ENCODE measurements at regions not wholly inside any gene's neighbourhood (a gene's known extent, or its start where the extent isn't known, plus 50 kb on each side); places are given as distances from the start of the nearest gene placed in this dataset.

GRCh38 chr2:4618630-4619228 lies 915.4 kb downstream of the DCDC2C start:
- no peak for DNase-seq

- DNase-seq, result no peak
Measured at GRCh38 chr2:4628998-4629501, 925.7 kb downstream of the DCDC2C start.

- DNase-seq, result no peak
Measured at GRCh38 chr2:4635289-4635688, 931.9 kb downstream of the DCDC2C start.

- DNase-seq, result no peak
Measured at GRCh38 chr2:4653991-4654390, 950.6 kb downstream of the DCDC2C start.

- no peak for DNase-seq
Measured at GRCh38 chr2:4656326-4656725, 953.0 kb downstream of the DCDC2C start.

- no peak for DNase-seq
Measured at GRCh38 chr2:4662161-4662779, 958.9 kb downstream of the DCDC2C start.

GRCh38 chr2:4668381-4668780 lies 965.0 kb downstream of the DCDC2C start:
- DNase-seq, result no peak

GRCh38 chr2:4670331-4670730 lies 967.0 kb downstream of the DCDC2C start:
- no peak for DNase-seq

- peak; percentile 0 for DNase-seq
Measured at GRCh38 chr2:4673025-4673489, 969.7 kb downstream of the DCDC2C start.

- DNase-seq, result no peak
Measured at GRCh38 chr2:4674007-4674406, 970.6 kb downstream of the DCDC2C start.

- no peak for DNase-seq
Measured at GRCh38 chr2:4675295-4675694, 971.9 kb downstream of the DCDC2C start.

- DNase-seq, result no peak
Measured at GRCh38 chr2:4678927-4679326, 975.6 kb downstream of the DCDC2C start.

GRCh38 chr2:4679391-4679790 lies 976.0 kb downstream of the DCDC2C start:
- no peak for DNase-seq

- DNase-seq, result no peak
Measured at GRCh38 chr2:4684921-4685320, 981.5 kb downstream of the DCDC2C start.

- no peak for DNase-seq
Measured at GRCh38 chr2:4690913-4691312, 987.5 kb downstream of the DCDC2C start.

- no peak for DNase-seq
Measured at GRCh38 chr2:4693266-4693665, 989.9 kb downstream of the DCDC2C start.

GRCh38 chr2:4695281-4695861 lies 992.0 kb downstream of the DCDC2C start:
- no peak for DNase-seq

- DNase-seq, result no peak
Measured at GRCh38 chr2:4715065-4715464, 977.1 kb upstream of the SOX11 start.

- no peak for DNase-seq
Measured at GRCh38 chr2:4718777-4719176, 973.4 kb upstream of the SOX11 start.

- no peak for DNase-seq
Measured at GRCh38 chr2:4725618-4726017, 966.6 kb upstream of the SOX11 start.

- DNase-seq, result no peak
Measured at GRCh38 chr2:4732560-4732959, 959.6 kb upstream of the SOX11 start.

GRCh38 chr2:4745056-4745991 lies 946.9 kb upstream of the SOX11 start:
- no peak for DNase-seq

- no peak for DNase-seq
Measured at GRCh38 chr2:4753721-4754120, 938.5 kb upstream of the SOX11 start.
